ENCODE measurements at regions not wholly inside any gene's neighbourhood (a gene's known extent, or its start where the extent isn't known, plus 50 kb on each side); places are given as distances from the start of the nearest gene placed in this dataset.

DNA sequence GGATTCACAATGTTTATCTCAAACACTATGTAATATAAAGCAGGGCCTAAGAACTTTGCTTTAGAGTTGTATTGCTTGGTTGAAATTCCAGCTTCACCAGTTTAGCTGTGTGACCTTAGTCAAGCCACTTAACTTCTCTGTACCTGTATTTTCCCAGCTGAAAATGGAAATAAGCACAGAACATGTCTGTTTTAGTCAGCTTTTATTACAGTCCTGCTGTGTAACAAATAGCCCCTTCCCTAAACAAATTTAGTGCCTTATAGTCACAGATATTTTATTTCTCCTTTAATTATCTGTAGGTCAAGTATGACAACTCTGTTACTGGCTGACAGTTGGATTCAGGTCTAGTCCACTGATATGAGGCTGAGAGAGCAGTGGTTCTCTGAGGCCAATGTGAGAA is 56.0 kb upstream of the JAG1 start:
- TF ChIP-seq, protein P1, sequence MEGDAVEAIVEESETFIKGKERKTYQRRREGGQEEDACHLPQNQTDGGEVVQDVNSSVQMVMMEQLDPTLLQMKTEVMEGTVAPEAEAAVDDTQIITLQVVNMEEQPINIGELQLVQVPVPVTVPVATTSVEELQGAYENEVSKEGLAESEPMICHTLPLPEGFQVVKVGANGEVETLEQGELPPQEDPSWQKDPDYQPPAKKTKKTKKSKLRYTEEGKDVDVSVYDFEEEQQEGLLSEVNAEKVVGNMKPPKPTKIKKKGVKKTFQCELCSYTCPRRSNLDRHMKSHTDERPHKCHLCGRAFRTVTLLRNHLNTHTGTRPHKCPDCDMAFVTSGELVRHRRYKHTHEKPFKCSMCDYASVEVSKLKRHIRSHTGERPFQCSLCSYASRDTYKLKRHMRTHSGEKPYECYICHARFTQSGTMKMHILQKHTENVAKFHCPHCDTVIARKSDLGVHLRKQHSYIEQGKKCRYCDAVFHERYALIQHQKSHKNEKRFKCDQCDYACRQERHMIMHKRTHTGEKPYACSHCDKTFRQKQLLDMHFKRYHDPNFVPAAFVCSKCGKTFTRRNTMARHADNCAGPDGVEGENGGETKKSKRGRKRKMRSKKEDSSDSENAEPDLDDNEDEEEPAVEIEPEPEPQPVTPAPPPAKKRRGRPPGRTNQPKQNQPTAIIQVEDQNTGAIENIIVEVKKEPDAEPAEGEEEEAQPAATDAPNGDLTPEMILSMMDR (IDR thresholded peaks at IDR 0.05): no peak
- TF ChIP-seq POLR2AphosphoS5 (IDR thresholded peaks at IDR 0.05): no peak
- TF ChIP-seq POLR2A (IDR thresholded peaks at IDR 0.05): no peak
- TF ChIP-seq EP300 (IDR thresholded peaks at IDR 0.05): no peak
